ENCODE measurements at regions not wholly inside any gene's neighbourhood (a gene's known extent, or its start where the extent isn't known, plus 50 kb on each side); places are given as distances from the start of the nearest gene placed in this dataset.

GRCh38 chr18:66103550-66103949, 352.7 kb downstream of the CDH7 start:
- TF ChIP-seq, protein P1, sequence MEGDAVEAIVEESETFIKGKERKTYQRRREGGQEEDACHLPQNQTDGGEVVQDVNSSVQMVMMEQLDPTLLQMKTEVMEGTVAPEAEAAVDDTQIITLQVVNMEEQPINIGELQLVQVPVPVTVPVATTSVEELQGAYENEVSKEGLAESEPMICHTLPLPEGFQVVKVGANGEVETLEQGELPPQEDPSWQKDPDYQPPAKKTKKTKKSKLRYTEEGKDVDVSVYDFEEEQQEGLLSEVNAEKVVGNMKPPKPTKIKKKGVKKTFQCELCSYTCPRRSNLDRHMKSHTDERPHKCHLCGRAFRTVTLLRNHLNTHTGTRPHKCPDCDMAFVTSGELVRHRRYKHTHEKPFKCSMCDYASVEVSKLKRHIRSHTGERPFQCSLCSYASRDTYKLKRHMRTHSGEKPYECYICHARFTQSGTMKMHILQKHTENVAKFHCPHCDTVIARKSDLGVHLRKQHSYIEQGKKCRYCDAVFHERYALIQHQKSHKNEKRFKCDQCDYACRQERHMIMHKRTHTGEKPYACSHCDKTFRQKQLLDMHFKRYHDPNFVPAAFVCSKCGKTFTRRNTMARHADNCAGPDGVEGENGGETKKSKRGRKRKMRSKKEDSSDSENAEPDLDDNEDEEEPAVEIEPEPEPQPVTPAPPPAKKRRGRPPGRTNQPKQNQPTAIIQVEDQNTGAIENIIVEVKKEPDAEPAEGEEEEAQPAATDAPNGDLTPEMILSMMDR (IDR thresholded peaks at IDR 0.05; ENCODE audit: low read length), result no peak
- no peak for TF ChIP-seq EZH2 (IDR thresholded peaks at IDR 0.05; ENCODE audit: borderline replicate concordance, low read length)

Measured in OCI-LY1 (cell line).